ENCODE measurements at regions not wholly inside any gene's neighbourhood (a gene's known extent, or its start where the extent isn't known, plus 50 kb on each side); places are given as distances from the start of the nearest gene placed in this dataset.

DNA sequence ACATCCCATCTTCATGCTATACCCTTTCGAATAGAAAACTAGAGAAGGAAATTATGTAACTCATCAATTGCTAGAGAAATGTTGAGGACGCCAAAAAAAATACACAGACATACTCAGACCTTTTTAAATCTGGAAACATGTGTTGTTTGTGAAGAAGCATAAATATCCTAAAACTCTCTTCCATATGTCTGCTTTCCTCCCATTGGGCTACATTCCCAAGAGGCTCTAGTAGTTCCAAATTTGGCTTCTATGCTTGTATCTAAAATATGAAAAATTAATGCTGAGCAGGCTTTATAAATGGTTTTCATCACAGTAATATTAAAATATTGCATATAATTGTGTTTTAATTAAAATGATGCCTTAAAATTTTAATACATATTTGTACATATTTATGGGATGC lies 297.9 kb upstream of the PSMD7 start (continued):
- TF ChIP-seq SIN3A (IDR thresholded peaks at IDR 0.05; ENCODE audit: borderline replicate concordance, low read depth, low read length) = no peak
- no peak for TF ChIP-seq FOXM1 (IDR thresholded peaks at IDR 0.05; ENCODE audit: low read depth)
- no peak for TF ChIP-seq EZH2phosphoT487 (IDR thresholded peaks at IDR 0.05; ENCODE audit: borderline replicate concordance, low read depth)

- no peaks in the 10 kb centered on the region for H3K4me1 ChIP-seq (ENCODE audit: control insufficient read depth in 1 of 2, insufficient read depth in 2 of 2, low read depth in 1 of 2, low read length in 1 of 2)
- no peak overlapping the region for H3K9ac ChIP-seq
- no peak for DNase-seq
- H3K36me3 ChIP-seq (replicated peaks in 1 of 2; ENCODE audit: control insufficient read depth in 1 of 2, insufficient read depth in 2 of 2, low read length in 1 of 2) = no peaks in the 10 kb centered on the region
- H3K27ac ChIP-seq (ENCODE audit: low read depth in 2 of 2, low read length in 1 of 2) = no peak overlapping the region
- no peaks in the 10 kb centered on the region for H3F3A ChIP-seq (replicated peaks; ENCODE audit: insufficient read depth)
- TF ChIP-seq NRF1 (IDR thresholded peaks at IDR 0.05; ENCODE audit: low read depth, low read length) = no peak
- TF ChIP-seq GABPA (IDR thresholded peaks at IDR 0.05; ENCODE audit: low read depth) = no peak
- no peak for TF ChIP-seq CHD2 (IDR thresholded peaks at IDR 0.05; ENCODE audit: low read length, partially characterized antibody)
- no peak for TF ChIP-seq IRF3 (IDR thresholded peaks at IDR 0.05; ENCODE audit: low read depth, low read length)
- TF ChIP-seq USF2 (IDR thresholded peaks at IDR 0.05; ENCODE audit: borderline replicate concordance, low read depth, low read length) = no peak
- TF ChIP-seq TEAD4 (IDR thresholded peaks at IDR 0.05; ENCODE audit: borderline replicate concordance, insufficient read depth) = no peak
- no peak for TF ChIP-seq TAF1 (IDR thresholded peaks at IDR 0.05; ENCODE audit: borderline replicate concordance, low read depth, low read length)
- H3K9me2 ChIP-seq = no peaks in the 10 kb centered on the region
- H2AFZ ChIP-seq (ENCODE audit: low read depth) = no peak overlapping the region
- no peaks in the 10 kb centered on the region for H3K27me3 ChIP-seq (ENCODE audit: insufficient read depth)
- 23% methylated on average over 4 of the region's 4 CpGs for WGBS (ENCODE audit: low lambda C conversion rate)
- H3K4me2 ChIP-seq = no peak overlapping the region
- ChIA-PET POLR2A (no interaction called here), CTCF (no interaction called here)
- no peaks in the 10 kb centered on the region for H3K79me2 ChIP-seq (ENCODE audit: insufficient read depth)
- H3K9me3 ChIP-seq = no peaks in the 10 kb centered on the region
- H3K4me3 ChIP-seq (ENCODE audit: low read depth in 2 of 2, low read length in 1 of 2) = no peak overlapping the region
- no peaks in the 10 kb centered on the region for H4K20me1 ChIP-seq (ENCODE audit: insufficient read depth)
Observed at GRCh38 chr16:73997971-73998370, 298.6 kb upstream of the PSMD7 start.

DNA sequence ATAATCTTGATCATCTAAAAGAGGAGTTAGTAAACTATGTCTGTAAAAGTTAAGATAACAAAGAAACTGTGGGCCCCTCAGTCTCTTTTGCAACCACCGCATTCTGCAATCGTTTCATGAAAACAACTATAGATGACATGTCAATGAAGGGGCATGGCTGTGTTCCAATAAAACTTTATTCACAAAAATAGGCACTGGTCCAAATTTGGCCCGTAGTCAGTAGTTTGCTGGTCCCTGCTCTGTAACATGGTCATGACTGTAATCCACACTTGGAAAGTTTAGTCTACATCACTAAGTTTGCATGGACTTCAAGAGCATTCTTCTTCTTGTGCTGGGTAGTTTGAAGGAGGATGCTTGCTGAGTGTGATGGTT lies 299.3 kb upstream of the PSMD7 start:
- H3K79me2 ChIP-seq (ENCODE audit: insufficient read depth) = no peaks in the 10 kb centered on the region
- WGBS (ENCODE audit: low lambda C conversion rate) = 56% methylated on average over 3 of the region's 3 CpGs
- no peaks in the 10 kb centered on the region for H3K4me1 ChIP-seq (ENCODE audit: control insufficient read depth in 1 of 2, insufficient read depth in 2 of 2, low read depth in 1 of 2, low read length in 1 of 2)
- no peaks in the 10 kb centered on the region for H3K27me3 ChIP-seq (ENCODE audit: insufficient read depth)
- POLR2A ChIA-PET = no interaction called here
- no peaks in the 10 kb centered on the region for H4K20me1 ChIP-seq (ENCODE audit: insufficient read depth)
- no peak overlapping the region for H3K27ac ChIP-seq (ENCODE audit: low read depth in 2 of 2, low read length in 1 of 2)
- H3K9me2 ChIP-seq = no peaks in the 10 kb centered on the region
- H3F3A ChIP-seq (replicated peaks; ENCODE audit: insufficient read depth) = no peaks in the 10 kb centered on the region
- H3K4me2 ChIP-seq = no peak overlapping the region
- no peak overlapping the region for H3K4me3 ChIP-seq (ENCODE audit: low read depth in 2 of 2, low read length in 1 of 2)
- no peak for DNase-seq
- H3K9me3 ChIP-seq = no peaks in the 10 kb centered on the region
- CTCF ChIA-PET = no interaction called here
- H3K36me3 ChIP-seq (replicated peaks in 1 of 2; ENCODE audit: control insufficient read depth in 1 of 2, insufficient read depth in 2 of 2, low read length in 1 of 2) = no peaks in the 10 kb centered on the region
- H2AFZ ChIP-seq (ENCODE audit: low read depth) = no peak overlapping the region
- no peak overlapping the region for H3K9ac ChIP-seq
- TF ChIP-seq, protein P1, sequence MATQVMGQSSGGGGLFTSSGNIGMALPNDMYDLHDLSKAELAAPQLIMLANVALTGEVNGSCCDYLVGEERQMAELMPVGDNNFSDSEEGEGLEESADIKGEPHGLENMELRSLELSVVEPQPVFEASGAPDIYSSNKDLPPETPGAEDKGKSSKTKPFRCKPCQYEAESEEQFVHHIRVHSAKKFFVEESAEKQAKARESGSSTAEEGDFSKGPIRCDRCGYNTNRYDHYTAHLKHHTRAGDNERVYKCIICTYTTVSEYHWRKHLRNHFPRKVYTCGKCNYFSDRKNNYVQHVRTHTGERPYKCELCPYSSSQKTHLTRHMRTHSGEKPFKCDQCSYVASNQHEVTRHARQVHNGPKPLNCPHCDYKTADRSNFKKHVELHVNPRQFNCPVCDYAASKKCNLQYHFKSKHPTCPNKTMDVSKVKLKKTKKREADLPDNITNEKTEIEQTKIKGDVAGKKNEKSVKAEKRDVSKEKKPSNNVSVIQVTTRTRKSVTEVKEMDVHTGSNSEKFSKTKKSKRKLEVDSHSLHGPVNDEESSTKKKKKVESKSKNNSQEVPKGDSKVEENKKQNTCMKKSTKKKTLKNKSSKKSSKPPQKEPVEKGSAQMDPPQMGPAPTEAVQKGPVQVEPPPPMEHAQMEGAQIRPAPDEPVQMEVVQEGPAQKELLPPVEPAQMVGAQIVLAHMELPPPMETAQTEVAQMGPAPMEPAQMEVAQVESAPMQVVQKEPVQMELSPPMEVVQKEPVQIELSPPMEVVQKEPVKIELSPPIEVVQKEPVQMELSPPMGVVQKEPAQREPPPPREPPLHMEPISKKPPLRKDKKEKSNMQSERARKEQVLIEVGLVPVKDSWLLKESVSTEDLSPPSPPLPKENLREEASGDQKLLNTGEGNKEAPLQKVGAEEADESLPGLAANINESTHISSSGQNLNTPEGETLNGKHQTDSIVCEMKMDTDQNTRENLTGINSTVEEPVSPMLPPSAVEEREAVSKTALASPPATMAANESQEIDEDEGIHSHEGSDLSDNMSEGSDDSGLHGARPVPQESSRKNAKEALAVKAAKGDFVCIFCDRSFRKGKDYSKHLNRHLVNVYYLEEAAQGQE (IDR thresholded peaks at IDR 0.05; ENCODE audit: low read depth, low read length) = no peak
- TF ChIP-seq IRF3 (IDR thresholded peaks at IDR 0.05; ENCODE audit: low read depth, low read length) (no peak), EP300 (IDR thresholded peaks at IDR 0.05; ENCODE audit: borderline replicate concordance in 1 of 2, low read depth in 1 of 2, low read length in 1 of 2) (no peak), GABPA (IDR thresholded peaks at IDR 0.05; ENCODE audit: low read depth) (no peak), FOXM1 (IDR thresholded peaks at IDR 0.05; ENCODE audit: low read depth) (no peak), SMC3 (IDR thresholded peaks at IDR 0.05; ENCODE audit: low read depth, low read length) (no peak), RXRA (IDR thresholded peaks at IDR 0.05; ENCODE audit: borderline replicate concordance, low read depth) (no peak), YY1 (IDR thresholded peaks at IDR 0.05; ENCODE audit: low read depth) (no peak)
- TF ChIP-seq, protein P2, sequence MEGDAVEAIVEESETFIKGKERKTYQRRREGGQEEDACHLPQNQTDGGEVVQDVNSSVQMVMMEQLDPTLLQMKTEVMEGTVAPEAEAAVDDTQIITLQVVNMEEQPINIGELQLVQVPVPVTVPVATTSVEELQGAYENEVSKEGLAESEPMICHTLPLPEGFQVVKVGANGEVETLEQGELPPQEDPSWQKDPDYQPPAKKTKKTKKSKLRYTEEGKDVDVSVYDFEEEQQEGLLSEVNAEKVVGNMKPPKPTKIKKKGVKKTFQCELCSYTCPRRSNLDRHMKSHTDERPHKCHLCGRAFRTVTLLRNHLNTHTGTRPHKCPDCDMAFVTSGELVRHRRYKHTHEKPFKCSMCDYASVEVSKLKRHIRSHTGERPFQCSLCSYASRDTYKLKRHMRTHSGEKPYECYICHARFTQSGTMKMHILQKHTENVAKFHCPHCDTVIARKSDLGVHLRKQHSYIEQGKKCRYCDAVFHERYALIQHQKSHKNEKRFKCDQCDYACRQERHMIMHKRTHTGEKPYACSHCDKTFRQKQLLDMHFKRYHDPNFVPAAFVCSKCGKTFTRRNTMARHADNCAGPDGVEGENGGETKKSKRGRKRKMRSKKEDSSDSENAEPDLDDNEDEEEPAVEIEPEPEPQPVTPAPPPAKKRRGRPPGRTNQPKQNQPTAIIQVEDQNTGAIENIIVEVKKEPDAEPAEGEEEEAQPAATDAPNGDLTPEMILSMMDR (IDR thresholded peaks at IDR 0.05) = no peak

Data from SK-N-SH (cell line).